Ishikawa (cell line): ENCODE measurements at regions not wholly inside any gene's neighbourhood (a gene's known extent, or its start where the extent isn't known, plus 50 kb on each side); places are given as distances from the start of the nearest gene placed in this dataset.

Source experiments
- CEBPB ChIP-seq: IDR thresholded peaks from 2 replicates; pipeline ENCODE4 v1.6.1; 2012
- CREB1 ChIP-seq: IDR thresholded peaks from 2 replicates; pipeline ENCODE4 v1.6.1; 2012; ENCODE audit warnings: low read depth
- EP300 ChIP-seq: IDR thresholded peaks from 2 replicates; pipeline ENCODE4 v1.6.1; 2012; ENCODE audit warnings: borderline replicate concordance
- FOXM1 ChIP-seq: IDR thresholded peaks from 2 replicates; pipeline ENCODE4 v1.6.1; 2012; ENCODE audit warnings: low read depth, borderline replicate concordance
- MAX ChIP-seq: IDR thresholded peaks from 2 replicates; pipeline ENCODE4 v1.6.1; 2012
- NFIC ChIP-seq: IDR thresholded peaks from 2 replicates; pipeline ENCODE4 v1.6.1; 2012
- RAD21 ChIP-seq: IDR thresholded peaks from 2 replicates; pipeline ENCODE4 v1.6.1; 2012; ENCODE audit warnings: low read depth
- TAF1 ChIP-seq: IDR thresholded peaks from 2 replicates; pipeline ENCODE4 v1.6.1; 2012; ENCODE audit warnings: low read depth, mild to moderate bottlenecking
- TCF12 ChIP-seq: IDR thresholded peaks from 2 replicates; pipeline ENCODE4 v1.6.1; 2012; ENCODE audit warnings: low read depth
- YY1 ChIP-seq: IDR thresholded peaks from 2 replicates; pipeline ENCODE4 v1.6.1; 2012; ENCODE audit warnings: low read depth
- TF ChIP-seq, protein P1 (sequence below): IDR thresholded peaks from 2 replicates; pipeline ENCODE4 v1.6.1; 2012; ENCODE audit warnings: low read depth, mild to moderate bottlenecking

DNA sequence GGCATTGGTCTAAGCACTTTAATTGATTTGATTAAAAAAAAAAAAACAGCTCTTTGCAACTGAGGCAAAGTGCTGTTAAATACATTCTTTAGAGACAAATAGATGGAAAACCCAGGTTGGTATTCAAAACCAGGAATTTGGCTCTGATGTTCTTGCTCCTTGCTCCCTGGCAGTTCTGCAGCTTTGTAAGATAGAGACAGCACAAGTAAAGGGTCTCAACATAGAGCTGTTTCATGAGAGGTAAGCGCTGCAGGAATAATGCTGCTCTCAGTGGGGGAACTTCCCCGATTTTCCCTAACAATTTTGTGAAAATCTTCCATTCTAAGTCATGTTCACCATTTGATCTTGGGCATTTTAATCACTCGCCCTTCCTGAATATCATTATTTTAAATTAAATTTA, 479.5 kb upstream of the HS3ST1 start:
- no peak for TF ChIP-seq MAX
- TF ChIP-seq, protein P1, sequence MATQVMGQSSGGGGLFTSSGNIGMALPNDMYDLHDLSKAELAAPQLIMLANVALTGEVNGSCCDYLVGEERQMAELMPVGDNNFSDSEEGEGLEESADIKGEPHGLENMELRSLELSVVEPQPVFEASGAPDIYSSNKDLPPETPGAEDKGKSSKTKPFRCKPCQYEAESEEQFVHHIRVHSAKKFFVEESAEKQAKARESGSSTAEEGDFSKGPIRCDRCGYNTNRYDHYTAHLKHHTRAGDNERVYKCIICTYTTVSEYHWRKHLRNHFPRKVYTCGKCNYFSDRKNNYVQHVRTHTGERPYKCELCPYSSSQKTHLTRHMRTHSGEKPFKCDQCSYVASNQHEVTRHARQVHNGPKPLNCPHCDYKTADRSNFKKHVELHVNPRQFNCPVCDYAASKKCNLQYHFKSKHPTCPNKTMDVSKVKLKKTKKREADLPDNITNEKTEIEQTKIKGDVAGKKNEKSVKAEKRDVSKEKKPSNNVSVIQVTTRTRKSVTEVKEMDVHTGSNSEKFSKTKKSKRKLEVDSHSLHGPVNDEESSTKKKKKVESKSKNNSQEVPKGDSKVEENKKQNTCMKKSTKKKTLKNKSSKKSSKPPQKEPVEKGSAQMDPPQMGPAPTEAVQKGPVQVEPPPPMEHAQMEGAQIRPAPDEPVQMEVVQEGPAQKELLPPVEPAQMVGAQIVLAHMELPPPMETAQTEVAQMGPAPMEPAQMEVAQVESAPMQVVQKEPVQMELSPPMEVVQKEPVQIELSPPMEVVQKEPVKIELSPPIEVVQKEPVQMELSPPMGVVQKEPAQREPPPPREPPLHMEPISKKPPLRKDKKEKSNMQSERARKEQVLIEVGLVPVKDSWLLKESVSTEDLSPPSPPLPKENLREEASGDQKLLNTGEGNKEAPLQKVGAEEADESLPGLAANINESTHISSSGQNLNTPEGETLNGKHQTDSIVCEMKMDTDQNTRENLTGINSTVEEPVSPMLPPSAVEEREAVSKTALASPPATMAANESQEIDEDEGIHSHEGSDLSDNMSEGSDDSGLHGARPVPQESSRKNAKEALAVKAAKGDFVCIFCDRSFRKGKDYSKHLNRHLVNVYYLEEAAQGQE: no peak
- no peak for TF ChIP-seq EP300
- no peak for TF ChIP-seq TAF1
- no peak for TF ChIP-seq NFIC
- TF ChIP-seq RAD21: no peak
- TF ChIP-seq YY1: no peak
- TF ChIP-seq FOXM1: no peak
- TF ChIP-seq CEBPB: no peak
- no peak for TF ChIP-seq CREB1
- TF ChIP-seq TCF12: no peak
